GM21723 (cell line): ENCODE measurements at regions not wholly inside any gene's neighbourhood (a gene's known extent, or its start where the extent isn't known, plus 50 kb on each side); places are given as distances from the start of the nearest gene placed in this dataset.
"Not testable (repeated sequence)": the region's sequence is repeated elsewhere in the genome, so short reads cannot be mapped to it uniquely, and the experiment has no call there.

Experiments
- ATAC-seq: cut with Tn5 transposase; IDR thresholded peaks from one replicate; pipeline ENCODE4 v1.9.1; 2021; ENCODE audit warnings: mild to moderate bottlenecking, moderate library complexity; ENCODE audit not compliant: unreplicated experiment

GRCh38 chr10:29882766-29883165 is 176.6 kb downstream of the JCAD start:
- ATAC-seq = no peak

- no peak for ATAC-seq
Measured at GRCh38 chr10:29881811-29882210, 177.6 kb downstream of the JCAD start.

- no peak for ATAC-seq
Measured at GRCh38 chr10:29881336-29881771, 178.0 kb downstream of the JCAD start.

GRCh38 chr10:29880856-29881255 is 178.5 kb downstream of the JCAD start:
- no peak for ATAC-seq

GRCh38 chr10:29879862-29880261 is 179.5 kb downstream of the JCAD start:
- no peak for ATAC-seq

GRCh38 chr10:29878492-29878891 is 180.9 kb downstream of the JCAD start:
- ATAC-seq = no peak

- ATAC-seq = no peak
Measured at GRCh38 chr10:29877793-29878491, 181.4 kb downstream of the JCAD start.

GRCh38 chr10:29876008-29876555 is 183.3 kb downstream of the JCAD start:
- no peak for ATAC-seq

- no peak for ATAC-seq
Measured at GRCh38 chr10:29874606-29875269, 184.6 kb downstream of the JCAD start.

- ATAC-seq = no peak
Measured at GRCh38 chr10:29873941-29874484, 185.4 kb downstream of the JCAD start.

GRCh38 chr10:29870522-29871044 is 188.8 kb downstream of the JCAD start:
- ATAC-seq = no peak

- ATAC-seq = no peak
Measured at GRCh38 chr10:29869593-29869992, 189.8 kb downstream of the JCAD start.

- no peak for ATAC-seq
Measured at GRCh38 chr10:29866356-29866755, 193.0 kb downstream of the JCAD start.

- no peak for ATAC-seq
Measured at GRCh38 chr10:29865700-29866355, 193.6 kb downstream of the JCAD start.

GRCh38 chr10:29862923-29863614 is 196.3 kb downstream of the JCAD start:
- ATAC-seq = no peak

- no peak for ATAC-seq
Measured at GRCh38 chr10:29861811-29862505, 197.4 kb downstream of the JCAD start.

GRCh38 chr10:29861231-29861630 is 198.2 kb downstream of the JCAD start:
- not testable (repeated sequence) for ATAC-seq

GRCh38 chr10:29860166-29860565 is 199.2 kb downstream of the JCAD start:
- ATAC-seq = no peak

GRCh38 chr10:29859521-29860130 is 199.8 kb downstream of the JCAD start:
- no peak for ATAC-seq
